GM19035 (cell line): ENCODE measurements at regions not wholly inside any gene's neighbourhood (a gene's known extent, or its start where the extent isn't known, plus 50 kb on each side); places are given as distances from the start of the nearest gene placed in this dataset.

ENCODE experiments used
- ATAC-seq: cut with Tn5 transposase; IDR thresholded peaks from one replicate; pipeline ENCODE4 v1.9.1; 2021; ENCODE audit not compliant: unreplicated experiment

GRCh38 chr11:76298255-76298654, 82.7 kb downstream of the THAP12 start:
- no peak for ATAC-seq

DNA sequence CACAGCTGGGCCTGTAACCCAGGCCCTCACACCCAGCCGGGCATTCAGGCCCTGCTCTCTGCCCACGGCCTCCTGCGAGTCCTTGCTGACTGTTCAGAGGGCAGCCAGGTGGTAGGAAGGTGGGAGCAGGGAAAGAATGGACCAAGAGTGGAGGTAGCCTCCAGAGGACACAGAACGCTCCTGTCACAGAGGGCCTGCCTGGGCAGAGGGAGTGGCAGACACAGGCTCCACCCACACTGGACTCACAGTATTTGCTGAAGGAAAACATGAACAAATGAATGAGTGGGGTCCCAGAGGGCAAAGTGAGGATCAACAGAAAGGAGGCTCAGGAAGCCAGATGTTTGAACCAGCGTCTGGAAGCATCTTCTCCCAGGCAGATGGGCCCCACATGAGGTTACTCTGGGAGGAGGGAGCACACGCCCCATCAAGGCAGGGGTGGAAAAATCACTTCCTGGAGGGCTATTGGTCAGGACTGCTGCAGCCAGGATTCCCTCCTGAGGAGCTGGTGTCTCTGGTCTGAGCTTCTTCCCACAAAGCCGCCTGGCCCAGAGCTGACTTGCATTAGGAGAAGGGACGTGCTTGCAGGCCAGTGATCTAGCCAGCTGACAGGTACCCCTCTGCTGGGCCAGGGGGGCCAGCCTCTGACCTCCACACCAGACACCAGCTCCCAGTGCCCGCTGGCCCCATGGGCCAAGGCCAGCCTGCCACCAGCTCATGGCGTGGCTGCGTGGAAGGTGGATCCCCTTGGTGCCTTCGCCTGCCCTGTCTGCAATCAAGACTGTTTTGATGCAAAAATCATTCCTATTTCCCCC, 84.0 kb downstream of the THAP12 start:
- no peak for ATAC-seq

- peak; percentile 60 for ATAC-seq
Measured at GRCh38 chr11:76293189-76293631, 86.9 kb upstream of the WNT11 start.

- ATAC-seq: no peak
Measured at GRCh38 chr11:76292583-76293188, 86.4 kb upstream of the WNT11 start.

DNA sequence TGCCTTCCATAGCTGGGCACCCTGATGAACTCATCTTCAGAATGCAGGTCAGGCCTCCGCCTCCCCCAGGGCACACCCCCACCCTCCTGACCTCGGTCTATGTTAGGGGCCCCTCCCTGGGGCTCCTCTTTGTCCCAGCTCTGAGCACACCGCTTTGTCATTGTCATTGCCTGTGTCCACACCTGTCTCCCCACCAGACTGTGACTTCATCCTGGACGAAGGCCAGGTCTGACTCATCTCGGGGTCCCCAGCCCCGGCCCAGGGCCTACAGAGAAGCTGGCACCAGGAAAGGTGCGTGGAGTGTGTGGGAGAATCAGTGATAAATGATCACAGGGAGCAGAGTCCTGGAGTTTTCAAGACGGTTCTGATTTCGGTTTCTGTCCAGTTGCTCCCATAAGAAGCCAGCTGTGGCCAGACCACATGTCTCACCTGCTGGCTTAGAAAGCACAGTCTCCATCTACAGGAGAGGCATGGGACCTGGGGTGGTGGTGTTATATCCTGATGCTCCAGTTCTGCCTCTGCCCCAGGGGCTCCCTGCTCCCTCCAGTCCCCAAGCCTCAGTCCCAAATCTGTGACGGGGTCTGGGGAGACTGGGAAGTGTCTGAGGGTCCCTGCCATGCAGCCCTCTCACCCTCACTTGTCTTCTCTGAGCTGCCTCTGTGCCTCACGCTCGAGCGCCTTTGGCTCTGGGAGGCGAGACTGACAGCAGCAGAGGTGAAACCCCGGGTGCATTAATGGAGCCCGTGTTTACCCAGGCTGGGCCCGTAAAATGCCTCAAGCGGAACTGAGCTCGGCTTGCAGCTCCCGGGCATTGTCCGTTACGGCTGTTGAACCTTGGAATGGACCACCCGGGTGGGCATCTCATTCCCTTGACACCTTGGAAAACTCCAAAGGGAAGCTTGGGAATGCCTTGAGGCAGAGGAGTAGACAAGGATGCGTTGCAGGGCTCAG, 85.5 kb upstream of the WNT11 start:
- ATAC-seq: no peak

DNA sequence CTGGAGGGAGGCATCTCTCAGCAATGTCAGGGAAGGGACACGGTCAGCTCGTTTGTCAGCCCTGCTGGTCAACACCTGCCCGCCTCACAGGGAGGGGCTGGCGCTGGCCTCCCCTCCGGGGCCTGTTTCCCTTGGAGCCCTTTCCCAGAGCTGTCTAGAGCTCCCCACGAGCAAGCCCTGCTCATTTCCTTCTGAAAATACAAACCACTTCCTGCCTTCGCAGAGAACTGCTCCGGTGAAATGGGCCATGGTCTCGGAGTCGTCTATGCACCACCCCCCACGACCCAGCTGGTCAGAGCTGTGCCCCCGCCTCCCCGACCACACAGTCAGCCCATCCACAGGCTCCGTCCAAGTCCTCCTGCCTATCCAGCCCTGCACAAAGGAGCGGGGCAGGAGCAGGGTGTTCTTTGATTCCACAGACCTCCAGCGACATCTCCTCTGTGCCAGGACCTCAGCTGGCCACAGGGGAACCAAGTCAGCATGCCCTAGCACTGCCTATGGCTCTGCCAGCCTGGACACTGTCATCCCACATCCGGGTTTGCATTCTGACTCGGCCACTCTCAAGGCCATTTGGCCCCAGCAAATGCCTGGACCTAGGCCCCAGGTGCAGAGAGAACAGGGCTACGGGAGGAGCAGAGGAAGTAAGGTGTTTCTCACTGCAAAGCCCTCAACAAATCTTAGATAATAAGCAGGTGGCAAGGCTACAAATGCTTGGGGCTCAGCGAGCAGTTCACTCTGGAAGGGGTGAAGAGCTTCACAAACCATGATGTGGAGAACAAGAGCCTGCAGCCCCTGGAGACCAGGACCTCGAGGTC, 82.1 kb upstream of the WNT11 start:
- no peak for ATAC-seq

DNA sequence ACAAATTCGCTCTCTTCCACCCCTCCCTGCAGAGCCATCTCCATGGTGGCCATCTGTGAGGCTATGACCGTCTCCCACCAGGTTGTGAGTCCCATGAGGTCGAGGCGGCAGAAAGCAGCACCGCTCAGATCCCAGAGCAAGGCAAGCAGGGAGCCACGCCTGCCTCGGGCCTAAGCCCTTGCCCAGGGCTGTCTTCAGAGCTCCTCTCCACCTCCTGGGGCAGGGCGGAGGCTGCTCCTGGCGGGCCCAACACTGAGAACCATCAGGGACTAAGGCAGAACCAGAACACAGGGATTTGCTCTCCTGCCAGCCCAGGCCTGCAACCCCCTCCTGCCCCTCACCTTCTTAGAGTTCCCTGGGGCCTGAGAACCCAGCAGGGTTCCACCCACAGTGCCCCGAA, 80.9 kb upstream of the WNT11 start:
- no peak for ATAC-seq

DNA sequence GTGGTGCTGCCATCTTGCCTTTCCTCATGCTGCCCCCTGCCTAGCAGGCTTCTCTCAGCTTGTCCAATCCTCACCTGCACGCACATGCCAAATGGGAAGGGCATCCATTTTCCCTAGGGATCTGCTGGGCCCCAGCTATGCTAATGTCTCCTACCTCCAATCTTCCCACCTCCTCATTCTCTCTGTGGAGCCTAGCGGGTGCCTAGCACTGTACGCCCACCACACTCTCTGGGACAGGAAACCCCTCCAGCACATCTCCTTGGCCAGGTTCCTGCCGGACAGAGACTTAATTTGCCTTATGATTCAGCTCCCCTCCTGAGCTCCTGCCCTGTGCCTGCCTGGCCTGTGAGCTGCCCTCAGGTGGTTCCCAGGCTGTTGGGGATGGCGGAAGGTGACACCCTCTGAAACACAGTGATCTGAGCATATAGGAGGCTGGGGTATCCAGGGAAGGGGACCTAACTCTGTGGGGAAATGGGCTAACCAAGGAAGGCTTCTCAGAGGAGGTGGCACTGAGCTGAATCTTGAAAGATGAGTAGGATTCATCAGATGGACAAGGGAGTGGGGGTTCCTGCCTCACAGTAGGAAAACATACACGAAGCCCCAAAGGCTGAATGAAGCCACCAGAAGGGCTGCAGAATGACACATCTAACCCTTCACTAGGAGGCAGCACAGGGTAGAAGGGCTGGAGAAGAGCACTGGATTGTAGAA, 79.2 kb upstream of the WNT11 start:
- no peak for ATAC-seq

DNA sequence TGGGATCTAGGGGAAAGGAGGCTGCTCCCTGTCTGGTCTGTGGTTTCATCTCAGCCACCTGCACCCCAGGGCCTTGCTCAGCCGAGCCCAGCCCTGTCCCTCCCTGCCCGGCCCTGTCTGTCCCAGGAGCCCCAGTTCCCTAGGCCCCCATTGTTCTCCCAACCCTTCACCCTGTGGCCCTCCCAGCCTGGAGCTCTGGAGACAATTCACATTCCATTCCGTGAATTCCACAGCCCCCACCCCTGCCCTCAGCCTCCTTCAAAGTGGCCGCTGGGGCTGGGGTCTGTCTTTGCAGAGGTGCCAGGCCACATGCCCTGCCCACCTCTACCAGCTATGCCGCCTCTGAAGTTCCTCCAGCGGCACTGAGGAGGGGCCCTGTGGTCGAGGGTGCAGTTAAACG, 77.9 kb upstream of the WNT11 start:
- no peak for ATAC-seq

GRCh38 chr11:76282811-76283595, 76.7 kb upstream of the WNT11 start:
- ATAC-seq: no peak

DNA sequence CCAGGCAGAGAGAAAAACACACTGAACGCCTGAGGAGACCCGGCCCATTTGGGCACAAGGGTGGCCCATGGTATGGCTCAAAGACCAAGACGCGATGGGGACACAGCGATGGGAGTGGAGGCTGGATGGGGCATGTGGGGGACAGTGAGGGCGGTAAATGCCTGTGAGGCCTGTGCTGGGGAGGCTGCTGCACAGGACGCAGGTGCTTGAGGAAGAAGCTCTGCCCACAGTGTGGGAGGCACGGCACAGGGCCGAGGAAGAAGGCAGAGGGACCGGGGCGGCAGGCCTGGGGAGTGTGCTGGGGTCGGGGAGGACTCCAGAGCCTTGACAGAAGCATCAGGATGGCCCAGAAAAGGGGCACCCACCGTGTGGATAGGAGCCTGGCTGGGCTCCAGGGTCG, 75.9 kb upstream of the WNT11 start:
- ATAC-seq: no peak

GRCh38 chr11:76281558-76281906, 75.2 kb upstream of the WNT11 start:
- ATAC-seq: no peak

DNA sequence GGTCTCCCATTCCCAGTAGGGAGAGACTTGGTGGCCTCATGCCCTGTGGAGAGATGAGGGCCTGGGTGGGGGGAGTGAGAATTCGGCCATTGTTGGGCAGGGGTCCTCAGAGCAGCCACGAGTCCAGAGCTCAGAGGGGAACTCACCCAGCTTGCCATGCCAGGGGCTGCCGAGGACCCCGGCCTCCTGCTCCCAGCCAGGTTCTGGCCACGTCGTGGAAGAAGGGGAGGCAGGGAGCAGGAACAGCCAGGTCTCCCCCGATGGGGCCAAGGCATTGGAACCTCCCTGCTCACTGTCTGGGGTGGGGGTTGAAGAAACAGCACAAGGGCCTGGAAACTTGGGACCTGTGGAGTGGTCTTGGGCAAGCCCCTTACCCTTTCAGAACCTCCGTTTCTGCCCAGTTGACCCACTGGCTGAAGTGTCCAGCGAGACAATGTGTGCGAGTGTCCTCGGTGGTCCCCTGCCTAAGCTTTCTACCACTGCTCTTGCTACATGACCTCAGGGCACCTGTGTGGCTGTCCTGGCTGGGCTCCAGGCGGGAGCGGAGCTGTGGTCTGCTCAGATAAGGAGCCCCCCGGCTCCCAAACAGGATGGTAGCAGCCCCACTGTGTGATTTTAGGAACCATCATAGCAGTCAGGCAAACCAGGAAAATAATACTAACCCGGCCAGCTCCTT, 74.7 kb upstream of the WNT11 start:
- ATAC-seq: no peak

DNA sequence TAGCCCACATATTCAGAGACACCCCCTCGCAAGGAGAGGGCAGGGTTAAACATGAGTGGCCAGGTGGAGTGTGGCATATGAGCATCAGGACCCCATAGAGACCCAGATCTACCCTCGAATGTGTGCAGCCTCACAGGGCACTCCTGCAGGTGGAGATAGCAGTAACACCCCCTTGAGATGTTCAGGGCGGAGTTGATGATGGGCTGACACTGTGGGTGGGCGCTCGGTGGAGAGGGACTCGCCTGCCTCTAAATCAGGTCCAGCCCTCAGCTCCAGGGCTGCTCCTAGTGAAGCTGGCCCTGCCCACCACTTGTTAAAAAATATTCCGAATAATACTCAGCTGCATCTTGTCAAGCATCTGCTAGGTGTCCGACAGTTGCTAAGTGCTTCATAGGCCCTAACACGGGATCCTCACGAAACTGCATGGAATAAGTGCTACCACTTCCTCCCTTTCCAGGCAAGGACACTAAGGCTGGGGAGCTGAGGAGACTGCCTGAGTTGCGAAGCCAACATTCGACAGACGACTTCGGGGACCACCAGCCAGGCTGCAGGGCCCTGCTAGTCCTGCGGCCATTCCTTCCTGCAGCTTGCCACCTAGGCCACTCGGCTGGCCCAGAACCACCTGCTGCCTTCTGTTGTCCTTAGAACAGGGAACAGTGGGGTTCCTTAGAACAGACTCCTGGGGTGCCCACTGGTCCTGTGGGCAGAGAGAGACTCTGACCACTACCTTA, 74.0 kb upstream of the WNT11 start:
- ATAC-seq: no peak

GRCh38 chr11:76279646-76280045, 73.3 kb upstream of the WNT11 start:
- no peak for ATAC-seq

- no peak for ATAC-seq
Measured at GRCh38 chr11:76279038-76279437, 72.7 kb upstream of the WNT11 start.

DNA sequence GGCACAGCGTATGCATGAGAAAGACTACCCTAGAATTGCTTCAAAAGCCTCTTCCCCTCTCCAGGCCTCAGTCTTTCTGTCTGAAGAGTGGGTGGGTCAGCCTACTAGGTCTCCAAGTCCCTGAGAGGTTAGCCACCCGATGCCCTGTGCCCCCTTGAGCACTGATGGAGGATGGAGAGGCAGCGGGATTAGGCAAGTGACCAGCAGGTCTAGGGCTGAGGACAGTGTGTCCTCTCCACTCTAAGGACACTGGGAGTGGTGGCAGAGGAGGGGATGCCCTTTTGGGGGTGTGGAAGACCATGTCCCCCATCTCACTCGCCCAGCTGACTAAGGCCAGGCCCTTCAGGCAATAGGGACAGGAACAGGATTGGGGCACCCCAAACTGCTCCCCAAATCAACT, 72.2 kb upstream of the WNT11 start:
- ATAC-seq: no peak
